GM12872 (cell line): ENCODE measurements at regions not wholly inside any gene's neighbourhood (a gene's known extent, or its start where the extent isn't known, plus 50 kb on each side); places are given as distances from the start of the nearest gene placed in this dataset.

Source experiments
- TF ChIP-seq, protein P1 (sequence below): IDR thresholded peaks from 3 replicates; pipeline ENCODE4 v1.5.1; 2011; ENCODE audit warnings: low read depth, mild to moderate bottlenecking, low read length, moderate library complexity; ENCODE audit not compliant: insufficient read depth

- TF ChIP-seq, protein P1, sequence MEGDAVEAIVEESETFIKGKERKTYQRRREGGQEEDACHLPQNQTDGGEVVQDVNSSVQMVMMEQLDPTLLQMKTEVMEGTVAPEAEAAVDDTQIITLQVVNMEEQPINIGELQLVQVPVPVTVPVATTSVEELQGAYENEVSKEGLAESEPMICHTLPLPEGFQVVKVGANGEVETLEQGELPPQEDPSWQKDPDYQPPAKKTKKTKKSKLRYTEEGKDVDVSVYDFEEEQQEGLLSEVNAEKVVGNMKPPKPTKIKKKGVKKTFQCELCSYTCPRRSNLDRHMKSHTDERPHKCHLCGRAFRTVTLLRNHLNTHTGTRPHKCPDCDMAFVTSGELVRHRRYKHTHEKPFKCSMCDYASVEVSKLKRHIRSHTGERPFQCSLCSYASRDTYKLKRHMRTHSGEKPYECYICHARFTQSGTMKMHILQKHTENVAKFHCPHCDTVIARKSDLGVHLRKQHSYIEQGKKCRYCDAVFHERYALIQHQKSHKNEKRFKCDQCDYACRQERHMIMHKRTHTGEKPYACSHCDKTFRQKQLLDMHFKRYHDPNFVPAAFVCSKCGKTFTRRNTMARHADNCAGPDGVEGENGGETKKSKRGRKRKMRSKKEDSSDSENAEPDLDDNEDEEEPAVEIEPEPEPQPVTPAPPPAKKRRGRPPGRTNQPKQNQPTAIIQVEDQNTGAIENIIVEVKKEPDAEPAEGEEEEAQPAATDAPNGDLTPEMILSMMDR, result no peak
Observed at GRCh38 chr2:221176667-221177066, 395.4 kb downstream of the EPHA4 start.

- TF ChIP-seq, protein P1, result no peak
Observed at GRCh38 chr2:221178139-221178538, 394.0 kb downstream of the EPHA4 start.

GRCh38 chr2:221186873-221187272, 385.2 kb downstream of the EPHA4 start:
- TF ChIP-seq, protein P1, result no peak

- TF ChIP-seq, protein P1, result no peak
Observed at GRCh38 chr2:221189431-221190067, 382.6 kb downstream of the EPHA4 start.

- TF ChIP-seq, protein P1, result no peak
Observed at GRCh38 chr2:221195829-221196228, 376.3 kb downstream of the EPHA4 start.

GRCh38 chr2:221197225-221197856, 374.8 kb downstream of the EPHA4 start:
- TF ChIP-seq, protein P1, result no peak

- TF ChIP-seq, protein P1, result no peak
Observed at GRCh38 chr2:221198309-221198708, 373.8 kb downstream of the EPHA4 start.
